HL-60 (cell line): ENCODE measurements at regions not wholly inside any gene's neighbourhood (a gene's known extent, or its start where the extent isn't known, plus 50 kb on each side); places are given as distances from the start of the nearest gene placed in this dataset.

Source experiments
- CTCF ChIP-seq: IDR thresholded peaks from one replicate; pipeline ENCODE4 v1.5.1; 2011; ENCODE audit warnings: low read length, control low read depth, inconsistent platforms; ENCODE audit not compliant: insufficient read depth
- GABPA ChIP-seq: IDR thresholded peaks from 2 replicates; pipeline ENCODE4 v1.6.1; 2012; ENCODE audit warnings: low read depth
- POLR2AphosphoS5 ChIP-seq: IDR thresholded peaks from 2 replicates; pipeline ENCODE4 v1.6.1; 2012; ENCODE audit warnings: low read depth
- TF ChIP-seq, protein P1 (sequence below): IDR thresholded peaks from 2 replicates; pipeline ENCODE4 v1.6.1; 2012; ENCODE audit warnings: low read depth; ENCODE audit not compliant: insufficient replicate concordance

GRCh38 chr6:56311533-56312448, 64.4 kb upstream of the COL21A1 start:
- TF ChIP-seq CTCF = no peak
- TF ChIP-seq POLR2AphosphoS5 = no peak
- TF ChIP-seq, protein P1, sequence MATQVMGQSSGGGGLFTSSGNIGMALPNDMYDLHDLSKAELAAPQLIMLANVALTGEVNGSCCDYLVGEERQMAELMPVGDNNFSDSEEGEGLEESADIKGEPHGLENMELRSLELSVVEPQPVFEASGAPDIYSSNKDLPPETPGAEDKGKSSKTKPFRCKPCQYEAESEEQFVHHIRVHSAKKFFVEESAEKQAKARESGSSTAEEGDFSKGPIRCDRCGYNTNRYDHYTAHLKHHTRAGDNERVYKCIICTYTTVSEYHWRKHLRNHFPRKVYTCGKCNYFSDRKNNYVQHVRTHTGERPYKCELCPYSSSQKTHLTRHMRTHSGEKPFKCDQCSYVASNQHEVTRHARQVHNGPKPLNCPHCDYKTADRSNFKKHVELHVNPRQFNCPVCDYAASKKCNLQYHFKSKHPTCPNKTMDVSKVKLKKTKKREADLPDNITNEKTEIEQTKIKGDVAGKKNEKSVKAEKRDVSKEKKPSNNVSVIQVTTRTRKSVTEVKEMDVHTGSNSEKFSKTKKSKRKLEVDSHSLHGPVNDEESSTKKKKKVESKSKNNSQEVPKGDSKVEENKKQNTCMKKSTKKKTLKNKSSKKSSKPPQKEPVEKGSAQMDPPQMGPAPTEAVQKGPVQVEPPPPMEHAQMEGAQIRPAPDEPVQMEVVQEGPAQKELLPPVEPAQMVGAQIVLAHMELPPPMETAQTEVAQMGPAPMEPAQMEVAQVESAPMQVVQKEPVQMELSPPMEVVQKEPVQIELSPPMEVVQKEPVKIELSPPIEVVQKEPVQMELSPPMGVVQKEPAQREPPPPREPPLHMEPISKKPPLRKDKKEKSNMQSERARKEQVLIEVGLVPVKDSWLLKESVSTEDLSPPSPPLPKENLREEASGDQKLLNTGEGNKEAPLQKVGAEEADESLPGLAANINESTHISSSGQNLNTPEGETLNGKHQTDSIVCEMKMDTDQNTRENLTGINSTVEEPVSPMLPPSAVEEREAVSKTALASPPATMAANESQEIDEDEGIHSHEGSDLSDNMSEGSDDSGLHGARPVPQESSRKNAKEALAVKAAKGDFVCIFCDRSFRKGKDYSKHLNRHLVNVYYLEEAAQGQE = no peak
- no peak for TF ChIP-seq GABPA
